Psoas muscle (tissue), 7 donors: ENCODE measurements at regions not wholly inside any gene's neighbourhood (a gene's known extent, or its start where the extent isn't known, plus 50 kb on each side); places are given as distances from the start of the nearest gene placed in this dataset.

Experiments
- ATAC-seq, 4 donors: fragments of 200-7000 bp; cut with Tn5 transposase; one replicate each; pipeline ENCODE4 v1.9.1; 2020; ENCODE audit warnings: moderate library complexity in 3 of 4, mild to moderate bottlenecking in 2 of 4
- DNase-seq, 2 donors: peaks; one replicate each; pipeline ENCODE4 v3.0.0-alpha.2; 2020
- H3K27ac ChIP-seq: fragments of 200-600 bp; one replicate; pipeline ENCODE4 v1.8.0; 2022
- H3K27me3 ChIP-seq, 3 donors: fragments of 200-600 bp in 1 of 3; one replicate each; pipeline versions ENCODE4 v1.6.1 to v1.8.0; 2013 to 2022; ENCODE audit warnings: low read length in 2 of 3, mild to moderate bottlenecking in 2 of 3, moderate library complexity in 1 of 3; ENCODE audit not compliant: insufficient read depth in 3 of 3
- H3K36me3 ChIP-seq, 2 donors: fragments of 200-600 bp in 1 of 2; one replicate each; pipeline versions ENCODE4 v1.6.1 to v1.8.0; 2013 to 2022; ENCODE audit warnings: low read depth in 1 of 2, mild to moderate bottlenecking in 1 of 2, moderate library complexity in 1 of 2; ENCODE audit not compliant: insufficient read depth in 1 of 2
- H3K4me1 ChIP-seq: fragments of 200-600 bp; one replicate; pipeline ENCODE4 v1.8.0; 2022
- H3K4me3 ChIP-seq: fragments of 200-600 bp; one replicate; pipeline ENCODE4 v1.8.0; 2022; ENCODE audit warnings: mild to moderate bottlenecking
- H3K9me3 ChIP-seq: fragments of 200-600 bp; one replicate; pipeline ENCODE4 v1.8.0; 2022
- WGBS, 3 donors: extraction: QIAGEN DNeasy Blood & Tissue Kit; methylation state at CpG; one replicate each; pipeline versions ENCODE4 v1.1.6 to v1.1.7; 2013; 5-methylcytosine and 5-hydroxymethylcytosine counted together
- intact Hi-C, 2 donors: fragments of 100-400 bp; cut with DNase I; formaldehyde crosslinking; loops; one replicate each; pipeline versions ENCODE4 v1.11.0 to v1.14.2; 2022
- TF ChIP-seq, protein P1 (sequence below): fragments of 200-600 bp; IDR thresholded peaks from one replicate; pipeline ENCODE4 v1.8.0; 2022; ENCODE audit warnings: antibody characterized with exemption
- donor health status: healthy with polysubstance abuse.
- donor health status: DM: no; HTN: no; CAD: no; lungs with moderate emphysema.
- donor health status: Bipolar disorder and iron deficiency.
- donor health status: healthy.
- donor health status: DM: yes; HTN: yes; CAD: no.
- donor health status: DM: no; HTN: no; CAD: no.
- donor health status: DM: yes; HTN: yes; CAD: no.

DNA sequence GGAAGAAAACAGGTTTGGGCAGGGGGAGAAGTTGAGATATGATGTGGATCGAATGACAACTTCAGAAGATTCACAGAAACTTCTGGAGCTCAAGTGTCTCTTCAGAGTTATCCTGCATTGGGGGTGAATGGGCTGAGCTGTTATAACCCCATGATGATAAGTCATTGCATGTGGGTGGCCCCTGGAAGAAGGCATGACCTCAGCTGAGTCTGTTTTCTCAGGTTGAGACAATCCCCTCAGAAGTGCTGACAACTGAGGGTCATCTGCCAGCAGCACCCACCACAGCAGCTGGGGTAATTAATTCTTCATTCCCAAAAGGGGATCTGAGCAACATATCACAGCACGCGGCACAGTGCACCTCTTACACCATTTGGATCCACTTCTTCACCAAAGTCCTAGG lies 138.6 kb upstream of the CAMK1G start:
- TF ChIP-seq, protein P1, sequence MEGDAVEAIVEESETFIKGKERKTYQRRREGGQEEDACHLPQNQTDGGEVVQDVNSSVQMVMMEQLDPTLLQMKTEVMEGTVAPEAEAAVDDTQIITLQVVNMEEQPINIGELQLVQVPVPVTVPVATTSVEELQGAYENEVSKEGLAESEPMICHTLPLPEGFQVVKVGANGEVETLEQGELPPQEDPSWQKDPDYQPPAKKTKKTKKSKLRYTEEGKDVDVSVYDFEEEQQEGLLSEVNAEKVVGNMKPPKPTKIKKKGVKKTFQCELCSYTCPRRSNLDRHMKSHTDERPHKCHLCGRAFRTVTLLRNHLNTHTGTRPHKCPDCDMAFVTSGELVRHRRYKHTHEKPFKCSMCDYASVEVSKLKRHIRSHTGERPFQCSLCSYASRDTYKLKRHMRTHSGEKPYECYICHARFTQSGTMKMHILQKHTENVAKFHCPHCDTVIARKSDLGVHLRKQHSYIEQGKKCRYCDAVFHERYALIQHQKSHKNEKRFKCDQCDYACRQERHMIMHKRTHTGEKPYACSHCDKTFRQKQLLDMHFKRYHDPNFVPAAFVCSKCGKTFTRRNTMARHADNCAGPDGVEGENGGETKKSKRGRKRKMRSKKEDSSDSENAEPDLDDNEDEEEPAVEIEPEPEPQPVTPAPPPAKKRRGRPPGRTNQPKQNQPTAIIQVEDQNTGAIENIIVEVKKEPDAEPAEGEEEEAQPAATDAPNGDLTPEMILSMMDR, result no peak
- intact Hi-C loops, result no loop called here
- no peak overlapping the region for H3K4me3 ChIP-seq
- WGBS, 3 donors, result 81 to 89% (median 85%) methylated on average over 3 of the region's 3 CpGs
- H3K4me1 ChIP-seq, result no peaks in the 10 kb centered on the region
- H3K27me3 ChIP-seq, result peaks cover 0 to 3% (median 0%) of the 10 kb centered on the region in 3 donors
- no peaks in the 10 kb centered on the region for H3K9me3 ChIP-seq
- ATAC-seq (no peak), DNase-seq (no peak)
- no peaks in the 10 kb centered on the region for H3K36me3 ChIP-seq
- H3K27ac ChIP-seq, result no peak overlapping the region

DNA sequence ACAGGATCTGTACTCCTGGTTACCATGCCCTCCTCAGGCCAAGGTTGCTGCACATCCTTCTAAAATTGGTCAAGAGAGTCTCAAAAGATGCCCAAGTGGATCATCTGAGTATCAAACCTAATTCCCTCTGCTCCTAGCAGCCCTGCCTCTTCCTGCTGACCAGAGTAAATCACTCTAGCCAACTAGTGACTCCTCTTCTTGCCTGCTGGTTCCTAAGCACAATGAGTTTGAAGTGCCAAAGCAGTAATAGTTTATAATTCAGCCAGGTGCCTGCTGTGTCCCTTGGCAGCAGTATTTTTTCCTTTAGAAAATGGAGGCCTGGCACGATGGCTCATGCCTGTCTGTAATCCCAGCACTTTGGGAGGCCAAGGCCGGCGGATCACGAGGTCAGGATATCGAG lies 137.9 kb upstream of the CAMK1G start:
- no peaks in the 10 kb centered on the region for H3K4me1 ChIP-seq
- TF ChIP-seq, protein P1, result no peak
- H3K36me3 ChIP-seq, result no peaks in the 10 kb centered on the region
- DNase-seq (no peak), ATAC-seq (no peak)
- H3K27me3 ChIP-seq, result peaks cover 0 to 3% (median 0%) of the 10 kb centered on the region in 3 donors
- 80 to 84% (median 82%) methylated on average over 5 of the region's 5 CpGs for WGBS, 3 donors
- H3K9me3 ChIP-seq, result no peaks in the 10 kb centered on the region
- H3K27ac ChIP-seq, result no peak overlapping the region
- intact Hi-C loops, result no loop called here
- no peak overlapping the region for H3K4me3 ChIP-seq

DNA sequence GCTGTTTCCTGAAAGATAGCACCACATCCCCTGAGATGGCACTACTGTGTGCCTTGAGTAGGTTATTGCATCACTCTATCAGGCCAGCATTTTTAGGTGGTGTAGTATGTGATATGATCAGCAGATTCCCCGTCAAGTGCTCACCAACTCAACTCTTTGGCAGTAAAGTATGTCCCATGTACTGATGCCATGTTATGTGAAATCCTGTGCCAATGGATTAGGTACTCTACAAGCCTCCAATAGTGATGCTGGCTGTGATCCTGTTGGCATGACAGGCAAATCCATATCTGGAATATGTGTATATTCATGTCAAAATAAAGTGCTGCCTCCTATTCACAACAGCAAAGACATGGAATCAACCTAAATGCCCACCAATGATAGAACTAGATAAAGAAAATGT lies 137.2 kb upstream of the CAMK1G start:
- H3K36me3 ChIP-seq, result no peaks in the 10 kb centered on the region
- no peaks in the 10 kb centered on the region for H3K9me3 ChIP-seq
- TF ChIP-seq, protein P1, result no peak
- no peak overlapping the region for H3K27ac ChIP-seq
- peaks cover 0 to 3% (median 0%) of the 10 kb centered on the region in 3 donors for H3K27me3 ChIP-seq
- intact Hi-C loops, result no loop called here
- WGBS, 3 donors, result 48 to 68% (median 54%) methylated on average over 1 of the region's 1 CpG
- DNase-seq, result no peak
- H3K4me3 ChIP-seq, result no peak overlapping the region
- ATAC-seq, result no peak
- H3K4me1 ChIP-seq, result no peaks in the 10 kb centered on the region

DNA sequence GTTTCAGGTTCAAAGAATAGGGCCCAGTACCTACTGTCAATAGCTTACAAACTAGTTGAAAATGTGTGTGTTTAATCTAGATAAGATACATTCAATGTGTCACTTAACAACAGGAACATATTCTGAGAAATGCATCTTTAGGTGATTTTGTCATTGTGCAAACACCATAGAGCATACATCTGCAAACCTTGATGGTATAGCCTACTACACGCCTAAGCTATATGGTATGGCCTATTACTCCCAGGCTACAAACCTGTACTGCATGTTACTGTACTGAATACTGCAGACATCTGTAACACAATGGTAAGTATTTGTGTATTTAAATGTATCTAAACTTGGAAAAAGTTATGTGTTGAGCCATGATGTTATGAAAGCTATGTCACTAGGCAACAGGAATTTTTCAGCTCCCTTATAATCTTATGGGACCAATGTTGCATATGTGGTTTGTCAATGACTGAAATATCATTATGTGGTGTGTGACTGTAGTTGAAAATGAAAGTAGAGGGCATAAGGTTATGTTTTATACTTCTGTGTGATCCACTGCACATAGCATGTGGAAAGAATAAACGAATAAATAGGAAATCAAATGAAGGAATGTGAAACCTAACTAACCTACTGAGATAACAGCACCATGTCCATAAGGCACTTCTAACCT lies 129.0 kb upstream of the CAMK1G start:
- Histone ChIP-seq H3K4me1 (no peaks in the 10 kb centered on the region), H3K4me3 (no peak overlapping the region), H3K27me3 (no peaks in the 10 kb centered on the region), H3K9me3 (no peaks in the 10 kb centered on the region), H3K36me3 (no peaks in the 10 kb centered on the region), H3K27ac (no peak overlapping the region)
- intact Hi-C loops, result no loop called here
- TF ChIP-seq, protein P1, result no peak
- DNase-seq (no peak), ATAC-seq (no peak)
- 58 to 90% (median 80%) methylated on average over 2 of the region's 2 CpGs for WGBS, 3 donors

DNA sequence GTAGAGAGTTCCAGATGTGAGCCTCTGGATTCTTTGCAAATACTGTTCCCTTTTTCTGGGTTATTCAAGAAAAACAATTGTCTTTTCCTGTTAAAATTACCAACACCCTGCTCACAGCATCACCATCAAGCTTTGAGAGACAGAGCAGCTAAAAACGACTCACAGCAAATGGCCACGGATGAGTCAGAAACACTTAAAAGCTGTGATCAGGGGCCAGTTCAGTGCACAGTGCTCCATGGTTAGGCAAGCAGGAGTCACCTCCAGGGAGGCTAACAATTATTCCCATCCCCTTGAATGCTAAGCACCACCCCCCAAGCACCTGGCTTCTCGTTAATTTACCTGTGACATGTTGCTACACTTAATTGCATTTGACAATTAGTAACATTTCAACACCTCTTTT lies 128.4 kb upstream of the CAMK1G start:
- Histone ChIP-seq H3K4me1 (no peaks in the 10 kb centered on the region), H3K27ac (no peak overlapping the region), H3K9me3 (no peaks in the 10 kb centered on the region), H3K4me3 (no peak overlapping the region), H3K36me3 (no peaks in the 10 kb centered on the region), H3K27me3 (peaks cover 0 to 3% (median 0%) of the 10 kb centered on the region in 3 donors)
- ATAC-seq, result no peak
- TF ChIP-seq, protein P1, result no peak
- no peak for DNase-seq
- WGBS, 3 donors, result 43 to 53% (median 50%) methylated on average over 3 of the region's 3 CpGs
- intact Hi-C loops, result no loop called here
